ENCODE measurements at regions not wholly inside any gene's neighbourhood (a gene's known extent, or its start where the extent isn't known, plus 50 kb on each side); places are given as distances from the start of the nearest gene placed in this dataset.

- no peaks in the 10 kb centered on the region for H3K9me2 ChIP-seq (replicated peaks; ENCODE audit: control insufficient read depth, low read length)
- H3K4me2 ChIP-seq (ENCODE audit: low read length): no peak overlapping the region
- no peaks in the 10 kb centered on the region for H3F3A ChIP-seq (ENCODE audit: control insufficient read depth, insufficient read depth)
- H4K20me1 ChIP-seq (ENCODE audit: control insufficient read depth, insufficient read depth, low read depth, low read length): no peaks in the 10 kb centered on the region
- no peaks in the 10 kb centered on the region for H3K79me2 ChIP-seq (ENCODE audit: control insufficient read depth, low read length)
- H3K27me3 ChIP-seq (ENCODE audit: control insufficient read depth, low read length): no peaks in the 10 kb centered on the region
- TF ChIP-seq CTCF (IDR thresholded peaks at IDR 0.05; ENCODE audit: low read depth, low read length, poor library complexity, severe bottlenecking) (no peak), EZH2phosphoT487 (IDR thresholded peaks at IDR 0.05; ENCODE audit: borderline replicate concordance, low read length) (no peak)
- H3K36me3 ChIP-seq (ENCODE audit: control insufficient read depth, low read length): no peaks in the 10 kb centered on the region
- no peaks in the 10 kb centered on the region for H3K9me3 ChIP-seq (ENCODE audit: control insufficient read depth, insufficient read depth, low read length)
- no peak overlapping the region for H3K27ac ChIP-seq (ENCODE audit: low read depth, low read length)
- peaks cover 5% of the 10 kb centered on the region for H3K4me1 ChIP-seq (ENCODE audit: control insufficient read depth, low read length)
- H3K4me3 ChIP-seq (ENCODE audit: low read length): no peak overlapping the region
These were observed 265.6 kb downstream of the ANAPC1 start for GRCh38 chr2:111618226-111618977.

- no peaks in the 10 kb centered on the region for H3K79me2 ChIP-seq (ENCODE audit: control insufficient read depth, low read length)
- H3K36me3 ChIP-seq (ENCODE audit: control insufficient read depth, low read length): no peaks in the 10 kb centered on the region
- TF ChIP-seq EZH2phosphoT487 (IDR thresholded peaks at IDR 0.05; ENCODE audit: borderline replicate concordance, low read length) (no peak), CTCF (IDR thresholded peaks at IDR 0.05; ENCODE audit: low read depth, low read length, poor library complexity, severe bottlenecking) (peak; percentile 37)
- no peaks in the 10 kb centered on the region for H3K9me3 ChIP-seq (ENCODE audit: control insufficient read depth, insufficient read depth, low read length)
- no peak overlapping the region for H3K27ac ChIP-seq (ENCODE audit: low read depth, low read length)
- H4K20me1 ChIP-seq (ENCODE audit: control insufficient read depth, insufficient read depth, low read depth, low read length): no peaks in the 10 kb centered on the region
- H3K4me2 ChIP-seq (ENCODE audit: low read length): no peak overlapping the region
- peaks cover 6% of the 10 kb centered on the region for H3K4me1 ChIP-seq (ENCODE audit: control insufficient read depth, low read length)
- no peaks in the 10 kb centered on the region for H3K27me3 ChIP-seq (ENCODE audit: control insufficient read depth, low read length)
- H3F3A ChIP-seq (ENCODE audit: control insufficient read depth, insufficient read depth): no peaks in the 10 kb centered on the region
- H3K9me2 ChIP-seq (replicated peaks; ENCODE audit: control insufficient read depth, low read length): no peaks in the 10 kb centered on the region
- no peak overlapping the region for H3K4me3 ChIP-seq (ENCODE audit: low read length)
These were observed 264.8 kb downstream of the ANAPC1 start for GRCh38 chr2:111618978-111619902.

- Histone ChIP-seq H3F3A (ENCODE audit: control insufficient read depth, insufficient read depth) (no peaks in the 10 kb centered on the region), H3K4me3 (ENCODE audit: low read length) (no peak overlapping the region), H3K36me3 (ENCODE audit: control insufficient read depth, low read length) (no peaks in the 10 kb centered on the region), H3K79me2 (ENCODE audit: control insufficient read depth, low read length) (no peaks in the 10 kb centered on the region), H4K20me1 (ENCODE audit: control insufficient read depth, insufficient read depth, low read depth, low read length) (no peaks in the 10 kb centered on the region), H3K9me3 (ENCODE audit: control insufficient read depth, insufficient read depth, low read length) (no peaks in the 10 kb centered on the region), H3K27ac (ENCODE audit: low read depth, low read length) (no peak overlapping the region), H3K4me2 (ENCODE audit: low read length) (no peak overlapping the region), H3K4me1 (ENCODE audit: control insufficient read depth, low read length) (peaks cover 17% of the 10 kb centered on the region), H3K9me2 (replicated peaks; ENCODE audit: control insufficient read depth, low read length) (no peaks in the 10 kb centered on the region), H3K27me3 (ENCODE audit: control insufficient read depth, low read length) (no peaks in the 10 kb centered on the region)
- TF ChIP-seq CTCF (IDR thresholded peaks at IDR 0.05; ENCODE audit: low read depth, low read length, poor library complexity, severe bottlenecking): no peak
- no peak for TF ChIP-seq EZH2phosphoT487 (IDR thresholded peaks at IDR 0.05; ENCODE audit: borderline replicate concordance, low read length)
These were observed 263.7 kb downstream of the ANAPC1 start for GRCh38 chr2:111620281-111620680.

All from DOHH2 (cell line).